Activated CD4-positive, alpha-beta T cell treated with anti-CD3 and anti-CD28 coated beads, Interleukin-2, Interleukin-6, amounts not matched to agents 100 ng/mL and 50 ng/mL, durations not matched to agents 16 hours and 8 hours (primary cell): ENCODE measurements at regions not wholly inside any gene's neighbourhood (a gene's known extent, or its start where the extent isn't known, plus 50 kb on each side); places are given as distances from the start of the nearest gene placed in this dataset.

ENCODE experiments used
- DNase-seq: peaks from one replicate; pipeline ENCODE4 v3.0.0-alpha.2; 2020

DNA sequence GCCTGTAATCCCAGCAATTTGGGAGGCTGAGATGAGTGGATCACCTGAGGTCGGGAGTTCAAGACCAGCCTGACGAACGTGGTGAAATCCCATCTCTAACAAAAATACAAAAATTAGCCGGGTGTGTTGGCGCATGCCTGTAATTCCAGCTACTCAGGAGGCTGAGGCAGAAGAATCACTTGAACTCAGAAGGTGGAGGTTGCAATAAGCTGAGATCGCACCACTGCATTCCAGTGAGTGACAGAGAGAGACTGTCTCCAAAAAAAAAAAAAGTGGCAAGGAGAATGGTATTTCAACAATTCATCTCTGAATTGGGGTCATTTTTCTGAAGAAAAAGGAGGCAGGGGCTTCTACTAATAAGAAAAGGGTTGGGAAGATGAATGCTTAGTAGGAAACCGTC lies 111.5 kb upstream of the NHSL1 start:
- no peak for DNase-seq

DNA sequence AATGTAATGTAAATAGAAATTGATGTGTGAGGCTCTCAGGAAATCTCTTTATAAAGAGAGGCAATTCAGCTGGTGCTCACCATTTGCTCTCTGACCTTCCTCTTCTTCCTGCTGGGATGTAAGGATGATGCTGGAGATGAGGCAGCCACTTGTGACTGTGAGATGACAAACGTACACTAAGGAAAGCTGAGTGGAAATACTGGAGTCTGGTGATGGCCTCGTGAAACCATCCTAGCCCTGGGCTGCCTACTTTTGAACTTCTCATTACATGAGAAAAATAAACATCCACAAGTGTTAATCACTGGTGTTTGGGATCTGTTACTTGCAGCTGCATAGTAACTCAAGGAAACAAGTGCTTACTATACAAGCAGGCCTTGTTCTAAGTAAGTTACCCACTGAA lies 114.9 kb upstream of the NHSL1 start:
- no peak for DNase-seq

- DNase-seq = no peak
Observed at GRCh38 chr6:138618168-138618567, 118.9 kb upstream of the NHSL1 start.

DNA sequence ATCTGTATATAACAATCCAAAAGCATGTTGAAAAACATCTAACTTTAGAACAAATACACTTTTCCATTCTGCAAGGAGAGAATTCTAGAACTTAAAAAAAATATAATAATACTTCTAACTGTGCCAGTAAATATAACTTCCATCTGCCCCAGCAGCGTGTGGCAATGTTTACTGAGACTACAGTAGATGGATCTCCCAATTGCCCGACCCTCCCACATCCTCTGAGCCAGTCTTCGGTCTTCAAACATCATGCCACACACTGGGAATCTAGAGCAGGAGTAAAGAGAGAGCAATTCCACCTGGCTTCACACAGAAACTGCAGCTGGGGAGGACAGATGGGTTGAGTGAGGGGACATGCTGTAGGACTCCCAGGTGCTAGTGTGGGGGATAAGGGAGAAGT lies 121.3 kb upstream of the NHSL1 start:
- DNase-seq = no peak

DNA sequence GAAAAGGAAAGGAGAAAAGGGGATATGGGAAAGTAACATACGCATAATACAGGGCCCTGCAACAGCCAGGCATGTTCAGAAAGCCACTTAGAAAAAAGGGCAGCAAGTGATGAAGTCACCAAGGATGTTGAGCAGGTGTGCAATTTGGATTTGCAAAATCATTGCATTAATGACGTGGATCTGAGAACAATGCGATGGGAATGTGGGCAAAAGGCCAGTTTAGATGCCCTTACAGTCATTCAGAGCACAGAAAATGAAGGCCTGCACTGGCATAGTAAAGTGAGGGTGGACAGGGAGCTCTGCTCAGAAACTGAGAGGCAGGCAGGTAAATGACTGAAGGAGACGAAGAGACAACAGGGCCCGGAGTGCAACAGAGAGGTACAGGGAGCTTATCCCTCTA lies 123.7 kb upstream of the NHSL1 start:
- no peak for DNase-seq

GRCh38 chr6:138631566-138631965 lies 132.3 kb upstream of the NHSL1 start:
- no peak for DNase-seq

- no peak for DNase-seq
Observed at GRCh38 chr6:138637822-138638221, 135.7 kb upstream of the CCDC28A start.

DNA sequence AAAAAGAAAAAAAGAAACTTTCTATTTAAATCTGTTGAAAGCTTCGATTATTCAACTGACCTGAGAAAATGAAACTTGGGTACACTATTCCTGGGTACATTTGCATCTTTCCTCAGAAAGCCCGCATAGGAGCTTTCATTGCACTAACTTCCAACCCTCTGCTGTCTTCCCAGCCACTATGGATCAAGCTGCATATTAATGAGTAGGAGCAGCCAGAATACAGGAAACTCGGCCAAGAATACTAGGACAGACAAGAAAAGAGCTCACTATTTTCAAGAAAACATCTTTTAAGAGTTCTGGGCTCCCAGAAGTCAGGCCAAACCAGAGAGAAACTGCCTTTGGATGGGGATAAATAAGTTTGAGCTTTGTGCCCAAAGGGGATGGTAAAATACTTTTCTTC lies 135.0 kb upstream of the CCDC28A start:
- DNase-seq = no peak

DNA sequence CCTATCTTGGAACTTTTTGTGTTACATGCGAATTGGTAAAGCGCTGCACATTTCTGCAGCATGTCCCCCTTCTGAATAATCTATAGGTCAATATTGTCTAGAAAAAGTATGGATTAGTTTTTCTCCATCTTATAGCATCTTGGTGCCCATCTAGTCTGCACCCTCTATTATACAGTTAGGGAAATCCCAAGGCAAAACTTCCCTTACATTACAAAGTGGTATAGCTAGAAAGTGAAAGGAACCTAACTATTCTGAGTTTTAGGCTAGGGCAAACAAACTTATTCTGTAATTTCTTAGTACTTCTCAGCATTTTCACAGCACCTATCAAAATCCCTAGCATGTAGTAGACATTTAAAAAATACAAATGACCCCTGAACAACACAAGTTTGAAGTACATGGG lies 133.5 kb upstream of the CCDC28A start:
- DNase-seq = no peak

DNA sequence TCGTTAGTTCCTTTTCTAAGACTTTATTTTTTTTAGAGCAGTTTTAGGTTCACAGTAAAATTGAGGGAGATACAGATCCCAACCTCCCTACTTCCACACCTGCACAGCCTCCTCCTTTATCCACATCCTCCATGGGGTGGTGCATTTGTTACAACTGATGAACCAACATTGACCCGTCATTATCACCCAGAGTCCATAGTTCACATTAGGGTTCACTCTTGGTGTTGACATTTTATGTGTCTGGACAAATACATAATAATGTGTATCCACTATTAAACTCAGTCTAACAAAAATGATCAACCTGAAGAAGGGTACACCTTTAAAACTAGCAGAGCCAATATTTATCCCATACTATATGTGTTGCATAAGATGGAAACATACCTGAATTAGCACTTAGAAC lies 130.4 kb upstream of the CCDC28A start:
- no peak for DNase-seq

- DNase-seq = no peak
Observed at GRCh38 chr6:138645976-138646640, 127.5 kb upstream of the CCDC28A start.

- DNase-seq = no peak
Observed at GRCh38 chr6:138647006-138647405, 126.6 kb upstream of the CCDC28A start.

DNA sequence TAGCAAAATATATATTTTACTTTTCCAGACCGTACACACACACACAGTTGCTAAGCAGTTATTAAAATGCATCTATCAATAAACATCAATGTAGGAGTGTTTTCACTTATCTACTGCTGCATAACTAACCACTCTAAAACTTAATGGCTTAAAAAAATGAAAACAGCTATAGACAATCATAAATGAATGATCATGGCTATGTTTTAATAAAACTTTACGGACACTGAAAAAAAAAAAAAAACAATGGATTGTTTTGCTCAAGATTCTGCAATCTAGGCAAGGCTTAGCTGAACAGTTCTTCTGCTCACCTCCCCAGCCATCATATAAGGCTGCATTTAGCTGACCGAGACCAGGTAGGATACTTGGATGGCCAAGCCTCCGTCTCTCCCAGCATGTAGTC lies 125.4 kb upstream of the CCDC28A start:
- DNase-seq = no peak

- no peak for DNase-seq
Observed at GRCh38 chr6:138651491-138651890, 122.1 kb upstream of the CCDC28A start.

DNA sequence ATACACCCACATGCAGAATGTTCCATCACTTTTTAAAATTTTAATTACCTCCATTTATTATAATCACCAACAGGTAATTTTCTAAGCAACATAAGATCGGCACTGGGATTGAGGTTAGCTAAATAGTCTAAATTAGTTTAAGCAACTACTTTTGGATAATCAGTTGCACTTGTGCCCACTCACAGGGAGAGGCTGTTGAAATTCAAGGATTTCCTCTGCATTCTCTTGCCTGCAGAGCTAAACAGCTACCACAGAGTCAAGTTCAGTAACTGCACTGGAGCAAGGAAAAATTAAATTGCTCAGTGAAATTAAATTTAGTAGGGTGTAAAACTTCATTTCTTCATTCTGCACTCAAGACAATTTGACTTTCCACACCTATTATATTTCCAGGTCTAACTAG lies 120.7 kb upstream of the CCDC28A start:
- no peak for DNase-seq

- DNase-seq = no peak
Observed at GRCh38 chr6:138653435-138653834, 120.1 kb upstream of the CCDC28A start.

GRCh38 chr6:138654715-138655634 lies 118.6 kb upstream of the CCDC28A start:
- DNase-seq = peak; percentile 75

DNA sequence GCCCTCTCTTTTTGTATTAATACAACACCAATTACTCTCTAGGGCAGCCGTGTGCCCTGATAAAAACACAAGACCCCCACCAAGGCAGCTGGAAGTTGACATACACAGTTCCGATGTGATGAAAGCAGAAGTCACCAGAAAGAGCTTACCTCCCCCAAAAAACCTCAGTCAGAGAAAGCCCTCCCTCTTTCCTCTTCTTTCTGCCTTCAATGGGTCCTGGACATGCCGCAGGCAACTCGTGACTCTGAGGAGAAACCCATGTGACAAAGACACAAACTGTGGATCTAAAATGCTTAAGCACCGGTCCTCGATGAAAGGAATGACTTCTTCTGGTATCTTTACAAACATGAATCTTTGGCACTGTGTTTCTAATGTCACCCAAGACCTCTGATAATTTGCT lies 117.7 kb upstream of the CCDC28A start:
- DNase-seq = no peak

DNA sequence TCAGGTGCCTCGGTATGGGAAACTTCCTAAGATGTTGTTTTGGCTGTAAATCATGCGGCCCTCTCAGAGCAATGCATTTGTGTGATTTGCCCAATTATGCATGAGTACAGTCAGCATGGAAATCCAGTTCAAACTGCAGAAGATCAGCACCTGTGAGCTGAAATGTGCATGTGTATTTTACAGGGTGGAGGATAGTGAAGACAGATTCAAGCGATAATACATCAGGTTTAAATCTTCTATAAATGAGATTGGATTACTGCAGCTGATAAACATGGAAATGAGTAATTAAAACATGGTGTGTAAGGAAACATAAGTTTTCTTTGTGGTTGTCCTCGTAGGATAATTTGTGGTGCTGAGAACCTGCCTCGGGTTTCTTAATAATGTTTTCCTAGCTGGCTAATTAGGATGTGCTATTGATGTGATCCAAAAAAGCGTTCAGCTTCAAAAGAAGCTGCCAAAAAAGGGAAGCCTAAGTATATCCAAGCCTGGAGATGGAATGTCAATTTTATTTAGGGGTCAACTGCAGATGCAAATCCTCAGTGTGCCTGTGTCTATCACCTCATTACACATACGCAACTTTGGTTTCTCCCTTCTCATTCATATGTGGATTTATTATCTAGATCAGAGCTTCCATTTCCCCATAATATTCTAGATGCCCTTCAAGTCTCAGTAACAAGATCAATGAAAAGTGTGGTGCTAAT lies 117.1 kb upstream of the CCDC28A start:
- no peak for DNase-seq

- no peak for DNase-seq
Observed at GRCh38 chr6:138657065-138657425, 116.5 kb upstream of the CCDC28A start.

GRCh38 chr6:138659998-138660397 lies 113.6 kb upstream of the CCDC28A start:
- no peak for DNase-seq

GRCh38 chr6:138662471-138662870 lies 111.1 kb upstream of the CCDC28A start:
- no peak for DNase-seq

DNA sequence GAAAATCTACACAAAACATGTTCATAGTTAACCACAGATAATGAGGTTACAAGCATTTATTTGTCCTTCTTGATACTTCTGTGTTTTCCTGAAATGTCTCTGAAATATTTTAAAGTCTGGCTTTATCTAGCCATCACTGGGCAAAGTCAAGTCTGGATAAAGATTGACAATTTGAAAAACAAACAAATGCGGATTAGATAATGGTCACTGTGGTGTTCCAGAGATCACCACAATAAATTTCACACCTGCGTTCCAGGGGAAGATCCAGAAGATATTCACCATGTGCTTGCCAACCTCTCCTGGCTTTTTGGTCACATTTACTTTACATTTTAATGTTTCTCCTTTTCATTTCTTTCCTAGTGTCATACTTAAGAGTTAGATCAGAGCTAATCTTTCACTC lies 109.7 kb upstream of the CCDC28A start:
- no peak for DNase-seq

GRCh38 chr6:138664745-138665144 lies 108.8 kb upstream of the CCDC28A start:
- no peak for DNase-seq
